GM12892 (cell line): ENCODE measurements at regions not wholly inside any gene's neighbourhood (a gene's known extent, or its start where the extent isn't known, plus 50 kb on each side); places are given as distances from the start of the nearest gene placed in this dataset.

Experiments
- DNase-seq: peaks from one replicate; pipeline ENCODE4 v3.0.0; 2011; ENCODE audit not compliant: insufficient read length
- FAIRE-seq: peaks from 2 replicates; lab custom pipeline; 2011; peaks lifted over from hg19 to GRCh38; lab: Jason Lieb, UNC
- POLR2A ChIP-seq: IDR thresholded peaks from 2 replicates; pipeline ENCODE4 v1.6.1; 2011; ENCODE audit warnings: low read depth, low read length, control low read depth
- POLR2AphosphoS5 ChIP-seq: IDR thresholded peaks from 2 replicates; pipeline ENCODE4 v1.6.1; 2011; ENCODE audit warnings: low read depth, low read length, control low read depth
- TAF1 ChIP-seq: IDR thresholded peaks from 2 replicates; pipeline ENCODE4 v1.6.1; 2011; ENCODE audit warnings: low read depth, mild to moderate bottlenecking, control low read depth, low read length, borderline replicate concordance

DNA sequence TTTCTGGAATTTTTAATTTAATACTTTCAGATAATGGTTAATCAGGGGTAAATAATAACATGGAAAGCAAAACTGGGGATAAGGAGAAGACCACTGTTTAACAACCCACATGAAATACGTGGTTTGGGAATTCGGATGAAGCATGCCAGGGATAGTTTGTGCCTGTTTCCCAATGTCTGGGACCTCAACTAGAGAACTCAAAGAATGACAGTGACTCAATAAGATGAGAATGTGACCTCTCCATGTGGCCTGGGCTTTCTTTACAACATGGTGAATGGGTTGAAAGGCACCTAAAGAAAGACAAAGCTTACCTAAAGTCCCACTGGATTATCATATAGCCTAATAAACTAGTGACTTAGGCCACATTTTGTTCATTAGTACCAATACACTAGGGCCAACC, 460.3 kb upstream of the LRFN5 start:
- no peak for TF ChIP-seq POLR2AphosphoS5
- TF ChIP-seq TAF1, result no peak
- no peak for TF ChIP-seq POLR2A
- DNase-seq, result no peak
- no peak for FAIRE-seq

DNA sequence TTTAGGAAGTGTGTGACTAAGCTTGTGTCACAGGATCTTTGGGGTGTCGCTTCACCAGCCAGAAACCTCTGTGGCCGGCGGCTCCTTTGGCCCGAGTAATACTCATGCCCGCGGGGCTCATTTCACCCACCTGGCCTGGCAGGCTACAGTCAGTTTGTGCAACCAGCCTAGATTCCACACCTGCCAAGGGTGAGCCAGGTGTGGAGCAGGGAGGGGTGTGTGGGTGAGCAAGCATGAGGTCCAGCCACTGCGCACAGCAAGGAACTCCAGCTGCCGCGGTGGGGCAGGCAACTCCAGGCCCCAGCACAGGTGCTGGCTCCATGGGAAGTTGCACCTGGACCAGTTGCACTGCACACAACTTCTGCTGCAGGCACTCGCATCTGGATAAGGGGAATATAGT, 462.3 kb upstream of the LRFN5 start:
- no peak for DNase-seq
- TF ChIP-seq POLR2AphosphoS5 (no peak), TAF1 (no peak), POLR2A (no peak)
- FAIRE-seq, result no peak

DNA sequence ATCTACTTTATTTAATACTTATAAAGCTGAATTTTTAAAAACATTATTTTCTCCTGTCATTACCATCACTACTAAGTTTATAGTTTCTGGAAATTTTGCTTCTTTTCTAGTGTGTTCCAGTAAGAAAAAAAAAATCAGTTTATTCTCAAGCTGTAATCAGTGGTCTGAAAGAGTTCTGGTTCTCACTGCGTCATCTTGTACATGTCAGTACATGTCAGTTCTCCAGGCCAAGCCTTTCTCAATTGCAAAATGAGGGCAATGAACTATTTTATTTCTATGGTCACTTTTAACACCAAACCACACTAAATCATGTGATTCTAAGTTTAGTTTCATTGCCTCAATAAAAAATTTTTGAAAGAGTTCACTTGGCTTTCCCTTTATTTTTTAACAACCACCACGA, 468.9 kb upstream of the LRFN5 start:
- DNase-seq (no peak), FAIRE-seq (no peak)
- no peak for TF ChIP-seq POLR2A
- no peak for TF ChIP-seq TAF1
- no peak for TF ChIP-seq POLR2AphosphoS5

DNA sequence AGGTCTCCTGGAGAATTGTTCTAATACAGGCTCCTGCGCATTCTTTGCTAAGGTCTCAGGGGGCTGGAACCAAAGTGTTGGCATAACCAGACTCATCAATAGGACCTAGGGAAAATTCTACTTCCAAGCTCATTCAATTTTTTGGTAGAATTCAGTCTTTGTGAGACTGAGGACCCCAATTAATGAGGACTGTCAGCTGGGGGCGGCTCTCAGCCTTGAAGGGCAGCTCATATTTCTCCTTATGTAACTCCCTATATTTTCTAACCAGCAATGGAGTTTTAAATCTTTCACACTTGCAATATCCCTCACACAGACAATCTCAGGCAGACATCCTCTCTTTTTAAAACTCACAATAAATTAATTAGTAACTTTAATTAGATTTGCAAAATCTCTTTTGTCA, 476.4 kb upstream of the LRFN5 start:
- DNase-seq, result no peak
- TF ChIP-seq TAF1 (no peak), POLR2AphosphoS5 (no peak), POLR2A (no peak)
- no peak for FAIRE-seq

DNA sequence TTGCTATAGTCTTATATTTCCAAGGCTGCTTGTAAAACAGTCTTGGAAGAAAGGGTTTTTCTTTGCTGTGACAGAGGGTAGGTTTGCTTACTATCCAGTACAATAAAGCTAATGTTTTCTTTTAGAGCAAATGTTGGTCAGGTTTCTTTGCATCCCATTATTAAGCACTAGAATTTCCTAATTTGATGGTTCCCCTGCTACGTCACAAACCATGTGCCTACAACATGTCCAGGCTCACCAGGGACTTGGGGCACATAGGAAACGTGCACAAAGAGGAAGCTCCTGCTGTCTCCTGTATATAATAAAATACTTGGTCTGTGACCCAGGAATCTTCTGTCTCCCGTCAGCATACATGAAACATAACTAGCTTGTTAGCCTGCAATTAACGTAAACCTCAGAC, 486.3 kb upstream of the LRFN5 start:
- no peak for TF ChIP-seq POLR2A
- TF ChIP-seq POLR2AphosphoS5, result no peak
- TF ChIP-seq TAF1, result no peak
- no peak for DNase-seq
- FAIRE-seq, result no peak

DNA sequence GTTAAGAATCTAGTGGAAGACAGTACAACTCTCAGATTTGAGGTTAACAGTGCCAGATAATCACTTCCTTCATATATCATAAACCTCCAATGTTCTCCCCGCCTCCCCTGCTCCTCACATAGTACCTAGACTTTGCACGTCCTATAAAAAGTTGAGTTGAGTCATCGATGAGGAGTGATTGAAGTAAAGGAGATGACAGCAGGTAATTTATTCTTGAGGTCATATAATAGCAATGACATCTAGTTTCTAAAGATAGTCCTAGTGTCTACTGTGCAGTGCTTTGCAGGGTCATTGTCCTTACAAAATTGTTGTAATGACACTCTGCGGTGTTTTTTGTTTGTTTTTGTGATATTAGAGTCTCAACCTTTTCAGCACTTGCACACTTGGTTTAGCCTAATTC, 510.5 kb upstream of the LRFN5 start:
- no peak for FAIRE-seq
- TF ChIP-seq TAF1, result no peak
- TF ChIP-seq POLR2A, result no peak
- TF ChIP-seq POLR2AphosphoS5, result no peak
- no peak for DNase-seq

DNA sequence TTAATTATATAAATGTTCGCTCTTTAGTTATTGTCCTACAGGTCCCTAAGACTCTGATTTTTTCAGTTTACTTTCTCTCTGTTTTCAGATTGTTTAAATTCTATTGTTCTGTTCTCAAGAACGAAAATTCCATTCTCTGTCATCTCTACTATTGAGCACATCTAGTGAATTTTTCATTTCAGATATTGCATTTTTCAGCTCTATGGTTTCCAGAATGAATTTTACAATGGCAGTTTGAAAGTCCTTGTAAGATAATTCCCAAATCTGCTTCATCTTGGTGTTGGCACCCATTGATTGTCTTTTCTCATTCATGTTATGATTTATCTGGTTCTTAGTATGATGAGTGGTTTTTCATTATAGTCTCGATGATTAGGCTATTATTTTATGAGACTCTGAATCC, 519.6 kb upstream of the LRFN5 start:
- no peak for DNase-seq
- TF ChIP-seq POLR2AphosphoS5 (no peak), TAF1 (no peak), POLR2A (no peak)
- no peak for FAIRE-seq

DNA sequence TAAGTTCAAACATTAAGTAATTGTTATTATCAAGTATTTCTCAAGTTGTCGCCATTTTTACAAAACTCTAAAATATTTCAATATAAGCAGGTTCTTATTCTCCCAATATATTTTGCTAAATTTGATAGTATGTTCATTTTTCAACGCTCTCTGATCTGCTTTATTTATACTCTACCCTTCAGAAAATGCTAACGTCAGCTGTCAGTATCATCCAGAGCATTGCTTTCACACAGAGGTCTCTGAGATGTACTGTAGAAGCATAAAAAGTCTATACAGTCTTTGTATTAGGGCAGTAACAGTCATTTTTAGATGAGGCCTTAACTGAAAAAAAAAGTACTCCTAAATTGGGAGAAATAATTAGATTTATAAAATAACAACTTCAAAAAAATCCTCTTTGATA, 533.1 kb upstream of the LRFN5 start:
- TF ChIP-seq POLR2AphosphoS5 (no peak), TAF1 (no peak), POLR2A (no peak)
- no peak for FAIRE-seq

DNA sequence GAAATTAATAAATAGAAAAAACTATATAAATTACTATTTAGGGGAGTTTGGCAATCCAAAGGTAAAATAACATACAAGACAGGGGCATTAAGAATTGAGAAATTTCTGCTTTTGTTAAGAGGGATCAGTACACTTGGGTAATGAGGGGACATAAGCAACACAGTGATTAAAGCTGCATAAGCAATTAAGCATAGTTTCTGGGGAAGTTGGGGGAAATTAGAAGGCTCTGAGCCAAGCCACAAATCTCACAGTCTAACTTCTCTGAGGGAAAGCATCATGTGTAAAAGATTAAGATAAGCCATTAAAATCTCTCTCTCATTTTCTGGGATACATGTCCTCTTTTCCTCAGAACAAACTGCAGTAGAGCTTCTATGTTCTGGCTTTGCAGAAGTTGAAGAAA, 533.9 kb upstream of the LRFN5 start:
- no peak for FAIRE-seq
- DNase-seq, result no peak
- TF ChIP-seq TAF1, result no peak
- TF ChIP-seq POLR2A, result no peak
- TF ChIP-seq POLR2AphosphoS5, result no peak

More for the DNA sequence above, 533.1 kb upstream of the LRFN5 start:
- DNase-seq, result no peak

DNA sequence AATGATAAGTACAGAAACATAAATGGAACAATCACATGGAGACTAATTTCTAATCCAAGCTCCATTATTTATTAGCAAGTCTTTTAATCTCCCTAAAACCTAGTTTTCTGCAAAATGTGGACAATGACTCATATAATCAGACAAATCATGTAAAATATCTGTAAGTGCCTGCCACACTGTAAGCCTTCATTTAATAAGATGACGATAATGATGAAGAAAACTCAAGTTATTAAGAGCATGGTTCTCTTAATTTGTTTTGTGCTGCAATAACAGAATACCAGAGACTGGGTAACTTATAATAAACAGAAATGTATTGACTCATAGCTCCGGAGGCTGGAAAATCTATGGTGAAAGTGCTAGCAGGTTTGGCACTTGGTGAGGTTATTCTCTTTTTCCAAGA, 535.3 kb upstream of the LRFN5 start:
- DNase-seq (no peak), FAIRE-seq (no peak)
- TF ChIP-seq TAF1, result no peak
- TF ChIP-seq POLR2AphosphoS5, result no peak
- no peak for TF ChIP-seq POLR2A

DNA sequence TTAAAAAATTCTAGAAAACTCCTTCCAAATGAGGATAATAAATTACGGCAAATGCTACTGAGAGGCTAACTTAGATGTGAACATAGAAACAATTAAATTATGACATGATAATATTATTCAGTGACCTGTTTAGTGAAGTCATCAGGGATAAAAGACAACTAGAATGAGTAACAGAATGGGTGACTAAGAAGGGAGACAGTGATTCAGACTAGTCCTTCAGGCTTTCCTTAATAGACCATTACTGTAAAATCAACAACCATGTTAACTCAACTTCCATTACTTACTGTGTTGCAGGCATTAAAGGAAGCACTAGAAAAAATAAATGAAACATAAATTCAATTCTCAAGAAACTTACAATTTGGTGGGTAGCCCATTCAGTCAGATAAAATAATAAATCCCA, 543.9 kb upstream of the LRFN5 start:
- DNase-seq (no peak), FAIRE-seq (no peak)
- TF ChIP-seq POLR2AphosphoS5, result no peak
- no peak for TF ChIP-seq TAF1
- no peak for TF ChIP-seq POLR2A

DNA sequence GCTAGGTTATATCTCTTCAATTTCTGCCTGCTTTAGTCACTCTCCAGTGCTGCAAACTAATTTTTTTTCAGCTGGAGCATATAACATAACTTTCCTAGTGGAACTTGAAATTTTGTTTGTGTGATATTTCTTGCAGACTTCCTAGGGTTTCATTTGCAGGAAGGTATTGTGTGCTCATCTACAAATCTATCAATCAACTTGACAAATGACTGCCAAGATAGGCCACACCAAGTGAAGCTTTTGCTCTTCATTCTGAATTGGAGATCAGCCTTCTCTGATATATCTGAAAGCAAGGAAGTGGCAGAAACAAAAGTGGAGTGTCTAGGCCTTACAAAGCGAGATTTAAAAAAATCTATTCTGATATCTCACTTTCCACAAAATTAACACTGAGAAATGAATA, 551.1 kb upstream of the LRFN5 start:
- TF ChIP-seq POLR2A (no peak), TAF1 (no peak), POLR2AphosphoS5 (no peak)
- no peak for FAIRE-seq
- no peak for DNase-seq

DNA sequence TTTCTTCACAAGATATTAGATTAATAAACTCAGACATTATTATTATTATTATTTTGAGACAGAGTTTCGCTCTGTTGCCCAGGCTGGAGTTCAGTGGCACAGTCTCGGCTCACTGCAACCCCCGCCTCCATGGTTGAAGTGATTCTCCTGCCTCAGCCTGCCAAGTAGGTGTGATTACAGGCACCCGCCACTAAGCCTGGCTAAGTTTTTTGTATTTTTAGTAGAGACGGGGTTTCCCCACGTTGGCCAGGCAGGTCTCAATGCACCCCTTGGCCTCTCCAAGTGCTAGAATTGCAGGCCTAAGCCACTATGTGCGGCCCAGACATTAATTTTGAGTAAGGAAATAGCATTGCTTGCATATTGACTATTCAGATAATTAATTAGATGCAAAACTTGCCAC, 554.9 kb upstream of the LRFN5 start:
- DNase-seq (no peak), FAIRE-seq (no peak)
- TF ChIP-seq TAF1, result no peak
- TF ChIP-seq POLR2A, result no peak
- no peak for TF ChIP-seq POLR2AphosphoS5
